Erythroblast (primary cell): ENCODE measurements at regions not wholly inside any gene's neighbourhood (a gene's known extent, or its start where the extent isn't known, plus 50 kb on each side); places are given as distances from the start of the nearest gene placed in this dataset.
"Not testable (repeated sequence)": the region's sequence is repeated elsewhere in the genome, so short reads cannot be mapped to it uniquely, and the experiment has no call there.

Source experiments
- GATA1 ChIP-seq: IDR thresholded peaks from 2 replicates; pipeline ENCODE4 v1.6.1; 2011; ENCODE audit warnings: low read depth, mild to moderate bottlenecking, control low read depth, low read length, moderate library complexity
- POLR2A ChIP-seq: IDR thresholded peaks from 2 replicates; pipeline ENCODE4 v1.6.1; 2011; ENCODE audit warnings: mild to moderate bottlenecking, low read length

- TF ChIP-seq POLR2A, GATA1: not testable (repeated sequence)
Observed at GRCh38 chr9:63813391-63814021, 1471.5 kb downstream of the FOXD4L5 start.
